ENCODE measurements at regions not wholly inside any gene's neighbourhood (a gene's known extent, or its start where the extent isn't known, plus 50 kb on each side); places are given as distances from the start of the nearest gene placed in this dataset.

DNA sequence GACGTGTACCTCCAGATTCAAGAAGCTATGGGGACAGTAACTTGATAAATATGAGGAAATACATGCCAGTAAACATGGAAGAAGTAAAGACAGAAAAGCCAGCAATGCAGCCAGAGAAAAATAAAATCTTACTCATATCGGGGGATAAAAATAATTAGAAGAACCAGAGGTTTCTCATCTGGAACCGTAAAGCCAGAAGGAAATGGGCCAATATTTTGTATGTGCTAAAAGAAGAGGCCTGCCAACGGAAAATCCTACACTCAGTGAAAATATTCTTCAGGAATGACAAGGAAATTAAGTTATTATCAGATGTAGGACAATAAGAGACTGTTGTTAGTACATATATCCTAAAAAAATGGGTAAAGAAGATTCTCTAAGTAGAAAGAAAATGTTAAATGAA lies 401.2 kb downstream of the CDC14C start:
- no peaks in the 10 kb centered on the region for H3K9me3 Mint-ChIP-seq
- H3K4me3 Mint-ChIP-seq = no peak overlapping the region
- DNase-seq = no peak
- no peaks in the 10 kb centered on the region for H3K27me3 Mint-ChIP-seq
- H3K36me3 Mint-ChIP-seq = no peaks in the 10 kb centered on the region
- CTCF ChIA-PET = no interaction called here
- no peak overlapping the region for H3K27ac Mint-ChIP-seq
- no peaks in the 10 kb centered on the region for H3K4me1 Mint-ChIP-seq

DNA sequence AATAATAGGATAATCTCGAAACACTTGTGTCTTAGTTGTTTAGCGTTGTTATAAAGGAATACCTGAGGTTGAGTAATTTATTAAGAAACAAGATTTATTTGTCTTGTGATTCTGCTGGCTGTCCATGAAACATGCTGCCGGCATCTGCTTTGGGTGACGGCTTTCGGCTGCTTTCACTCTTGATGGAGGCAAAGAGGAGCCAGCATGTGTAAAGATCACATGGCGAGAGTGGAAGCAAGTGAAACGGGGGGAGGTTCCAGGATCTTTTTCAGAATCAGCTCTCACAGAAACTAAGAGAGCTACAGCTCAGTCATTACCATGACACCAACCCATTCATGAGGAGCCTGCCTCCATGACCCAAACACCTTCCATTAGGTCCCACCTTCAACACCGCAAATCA lies 402.8 kb downstream of the CDC14C start:
- Mint-ChIP-seq H3K36me3 (no peaks in the 10 kb centered on the region), H3K9me3 (peaks cover 2% of the 10 kb centered on the region), H3K27ac (no peak overlapping the region), H3K27me3 (no peaks in the 10 kb centered on the region), H3K4me1 (no peaks in the 10 kb centered on the region), H3K4me3 (no peak overlapping the region)
- CTCF ChIA-PET = no interaction called here
- DNase-seq = no peak

DNA sequence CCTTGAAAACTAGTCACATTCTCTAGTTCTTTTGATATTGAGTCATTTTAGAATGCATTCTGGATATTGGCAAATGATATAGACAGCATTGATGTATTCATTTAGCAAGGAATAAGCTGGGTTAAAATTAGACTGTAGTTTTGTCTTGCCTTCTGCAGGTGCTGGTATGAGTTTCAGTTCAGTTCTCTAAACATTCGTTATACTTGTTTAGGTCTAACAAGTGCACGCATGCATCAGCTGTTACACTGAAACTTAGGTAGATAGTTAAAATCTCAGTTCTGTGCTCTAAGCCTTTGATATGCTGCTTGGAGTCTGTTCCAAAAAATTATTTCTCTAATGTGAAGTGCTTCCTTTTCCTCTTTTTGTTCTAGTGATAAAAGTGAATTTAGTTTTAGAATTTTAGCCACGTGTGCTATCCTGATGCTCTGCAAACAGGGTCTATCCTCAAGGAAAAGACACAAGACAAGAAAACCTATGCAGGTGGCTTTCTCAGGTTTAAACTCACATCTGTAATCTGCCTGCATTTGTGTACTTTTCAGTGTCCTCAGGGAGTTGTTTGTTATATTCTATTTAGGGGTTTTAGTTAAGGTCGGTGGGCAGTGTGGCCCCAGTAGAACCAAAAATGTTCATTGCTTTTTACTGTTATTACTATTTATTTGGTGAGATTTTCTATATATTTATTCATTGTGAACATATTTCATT lies 409.0 kb downstream of the CDC14C start:
- Mint-ChIP-seq H3K9me3 (peaks cover 2% of the 10 kb centered on the region), H3K4me3 (no peak overlapping the region)

DNA sequence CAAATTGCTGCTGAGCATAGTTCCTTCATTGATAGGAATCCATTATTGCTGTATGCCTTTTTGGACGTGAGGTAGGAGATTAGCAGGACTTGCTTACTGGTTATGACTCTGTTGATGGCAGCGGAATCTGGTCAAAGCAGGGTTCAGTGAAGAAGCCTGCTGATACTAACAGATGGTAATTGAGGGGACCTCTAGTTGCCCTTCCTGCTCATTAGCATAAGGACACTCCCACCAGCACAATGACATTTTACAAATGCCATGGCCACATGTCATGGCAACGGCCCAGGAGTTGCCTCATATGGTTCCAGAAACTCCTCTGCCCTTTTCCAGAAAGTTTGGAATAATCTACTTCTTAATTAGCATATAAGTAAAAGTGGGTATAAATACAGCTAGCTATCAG lies 417.5 kb downstream of the CDC14C start:
- no peaks in the 10 kb centered on the region for H3K9me3 Mint-ChIP-seq
- CTCF ChIA-PET = interaction anchor here (0.6 kb wide), 1 partner anchor 17 kb away, joined by 3 read pairs; no protein-coding TSS in a partner anchor
- no peaks in the 10 kb centered on the region for H3K27me3 Mint-ChIP-seq
- H3K27ac Mint-ChIP-seq = no peak overlapping the region
- DNase-seq = no peak
- no peak overlapping the region for H3K4me3 Mint-ChIP-seq
- no peaks in the 10 kb centered on the region for H3K36me3 Mint-ChIP-seq
- H3K4me1 Mint-ChIP-seq = no peaks in the 10 kb centered on the region

More for the DNA sequence above, 409.0 kb downstream of the CDC14C start:
- H3K27me3 Mint-ChIP-seq = no peaks in the 10 kb centered on the region
- no peaks in the 10 kb centered on the region for H3K4me1 Mint-ChIP-seq
- no peaks in the 10 kb centered on the region for H3K36me3 Mint-ChIP-seq
- no peak overlapping the region for H3K27ac Mint-ChIP-seq
- DNase-seq = no peak
- CTCF ChIA-PET = no interaction called here

DNA sequence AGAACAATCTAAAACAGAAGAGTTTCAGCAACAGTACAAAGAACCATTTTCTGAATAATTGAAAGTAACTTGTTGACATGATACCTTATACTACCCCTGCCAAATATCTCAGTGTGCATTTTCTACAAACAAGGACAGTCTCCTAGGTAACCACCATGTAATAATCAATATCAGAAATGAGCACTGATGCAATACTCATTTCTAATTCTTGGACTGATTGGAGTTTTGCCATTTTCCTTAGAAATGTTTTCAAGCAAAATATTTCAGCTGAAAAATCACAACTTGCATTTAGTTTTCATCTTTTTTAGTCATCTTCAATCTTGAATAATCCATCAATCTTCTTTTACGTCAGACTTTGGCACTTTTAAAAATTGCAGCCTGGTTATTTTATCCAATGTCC lies 420.2 kb downstream of the CDC14C start:
- H3K27me3 Mint-ChIP-seq = no peaks in the 10 kb centered on the region
- no peak overlapping the region for H3K4me3 Mint-ChIP-seq
- DNase-seq = no peak
- no peaks in the 10 kb centered on the region for H3K4me1 Mint-ChIP-seq
- CTCF ChIA-PET = no interaction called here
- H3K9me3 Mint-ChIP-seq = no peaks in the 10 kb centered on the region
- no peaks in the 10 kb centered on the region for H3K36me3 Mint-ChIP-seq
- no peak overlapping the region for H3K27ac Mint-ChIP-seq

DNA sequence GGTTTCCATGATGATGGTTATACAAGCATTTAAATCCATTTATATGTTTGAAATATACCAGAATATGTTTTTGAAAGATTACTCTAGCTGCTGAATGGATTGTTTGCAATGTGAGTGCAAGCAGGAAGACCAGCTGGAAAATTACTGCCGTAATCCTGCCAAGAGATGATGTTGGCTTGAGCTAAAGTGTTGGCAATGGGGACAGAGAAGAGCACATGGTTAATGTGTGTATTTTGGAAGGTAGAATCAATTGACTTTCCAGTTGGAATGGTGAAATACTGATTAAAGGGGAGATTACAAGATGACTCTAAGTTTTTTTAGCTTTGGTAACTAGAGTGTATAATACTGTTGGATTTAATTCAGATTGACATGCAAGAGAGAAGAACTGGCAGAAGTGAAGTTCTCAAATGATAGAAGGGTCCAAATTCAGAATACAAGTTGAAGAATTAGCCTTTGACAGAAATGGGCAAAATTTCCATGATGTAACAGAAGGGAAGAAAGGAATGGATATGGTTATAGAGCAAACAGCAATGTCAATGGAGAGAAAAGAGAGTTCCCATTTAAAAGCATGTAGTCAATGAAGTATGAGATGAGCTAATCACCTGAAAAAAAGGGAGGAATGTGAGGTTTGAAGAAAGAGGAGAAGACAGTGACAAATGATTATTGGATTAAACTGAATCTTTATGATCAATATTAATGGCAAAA lies 422.0 kb downstream of the CDC14C start:
- no peaks in the 10 kb centered on the region for H3K27me3 Mint-ChIP-seq
- no peak for DNase-seq
- H3K4me1 Mint-ChIP-seq = no peaks in the 10 kb centered on the region
- H3K4me3 Mint-ChIP-seq = no peak overlapping the region
- H3K9me3 Mint-ChIP-seq = no peaks in the 10 kb centered on the region
- H3K27ac Mint-ChIP-seq = no peak overlapping the region
- CTCF ChIA-PET = no interaction called here
- H3K36me3 Mint-ChIP-seq = no peaks in the 10 kb centered on the region

DNA sequence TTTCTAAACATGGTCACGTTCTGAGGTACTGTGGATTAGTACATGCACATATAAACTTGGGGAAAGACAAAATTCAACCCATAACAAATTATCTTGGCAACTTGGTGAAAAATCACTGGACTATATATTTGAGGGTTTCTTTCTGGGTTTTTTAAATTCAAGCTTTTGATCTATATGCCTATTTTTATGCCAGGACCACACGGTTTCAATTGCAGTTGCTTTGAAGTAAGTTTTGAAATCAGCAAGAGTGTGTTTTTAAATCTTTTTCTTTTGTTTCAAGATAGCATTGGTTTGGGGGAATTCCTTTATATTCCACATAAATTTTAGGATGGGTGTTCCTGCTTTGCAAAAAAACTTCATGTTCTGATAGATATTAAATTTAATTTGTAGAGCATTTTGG lies 406.4 kb upstream of the VWC2 start:
- no peaks in the 10 kb centered on the region for H3K36me3 Mint-ChIP-seq

DNA sequence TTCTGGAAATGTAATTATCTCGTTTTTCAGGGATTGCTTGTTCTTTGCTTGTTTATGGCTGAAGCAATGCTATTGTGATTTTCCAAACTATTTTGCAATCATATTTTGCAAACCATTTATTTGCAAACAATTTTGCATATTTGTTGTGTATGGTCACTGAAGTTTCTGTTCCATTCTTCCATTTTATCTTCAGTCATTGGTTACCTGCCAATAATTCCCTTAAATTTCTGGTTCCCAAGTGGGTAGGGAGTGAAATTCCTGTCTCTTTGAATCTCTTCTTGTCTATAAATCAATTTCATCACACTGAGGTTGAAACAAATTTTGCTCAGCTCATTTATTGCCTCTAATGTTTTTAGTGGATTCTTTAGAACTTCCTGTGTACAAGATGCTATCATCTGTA lies 401.7 kb upstream of the VWC2 start:
- H3K27me3 Mint-ChIP-seq = no peaks in the 10 kb centered on the region
- CTCF ChIA-PET = no interaction called here
- no peak for DNase-seq
- no peaks in the 10 kb centered on the region for H3K9me3 Mint-ChIP-seq
- H3K27ac Mint-ChIP-seq = no peak overlapping the region
- no peaks in the 10 kb centered on the region for H3K36me3 Mint-ChIP-seq
- H3K4me3 Mint-ChIP-seq = no peak overlapping the region
- no peaks in the 10 kb centered on the region for H3K4me1 Mint-ChIP-seq

More for the DNA sequence above, 406.4 kb upstream of the VWC2 start:
- no peaks in the 10 kb centered on the region for H3K9me3 Mint-ChIP-seq
- no peaks in the 10 kb centered on the region for H3K4me1 Mint-ChIP-seq
- H3K27me3 Mint-ChIP-seq = no peaks in the 10 kb centered on the region
- CTCF ChIA-PET = no interaction called here
- no peak overlapping the region for H3K27ac Mint-ChIP-seq
- no peak overlapping the region for H3K4me3 Mint-ChIP-seq
- no peak for DNase-seq

DNA sequence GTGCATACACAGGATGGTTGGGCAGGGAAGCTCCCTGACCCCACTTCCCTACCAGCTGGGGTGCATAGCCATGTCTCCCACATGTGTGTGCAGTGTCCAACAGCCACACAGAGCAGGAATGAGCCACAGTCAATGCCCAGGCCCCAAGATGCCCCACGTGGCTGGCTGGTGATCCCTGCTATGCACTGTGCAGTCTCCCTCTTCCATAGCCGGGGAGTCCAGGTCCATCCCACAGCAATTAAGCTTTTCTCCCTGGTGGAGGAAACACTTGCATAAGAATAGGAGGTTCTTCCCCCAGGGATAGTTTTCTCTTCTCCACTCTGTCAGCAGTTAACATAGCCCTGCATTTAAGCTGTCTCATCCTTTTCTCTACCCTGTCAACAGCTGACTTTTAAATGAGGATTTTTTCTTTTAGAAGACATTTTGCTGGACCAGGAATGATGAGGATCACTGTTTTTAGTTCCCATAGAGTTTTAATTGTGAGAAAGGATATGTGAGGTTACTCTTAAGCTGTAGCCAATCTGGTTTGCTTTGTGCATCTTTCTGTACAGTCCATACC lies 396.5 kb upstream of the VWC2 start:
- Mint-ChIP-seq H3K4me1 (no peaks in the 10 kb centered on the region), H3K9me3 (peaks cover 5% of the 10 kb centered on the region), H3K27me3 (no peaks in the 10 kb centered on the region), H3K4me3 (no peak overlapping the region), H3K27ac (no peak overlapping the region), H3K36me3 (no peaks in the 10 kb centered on the region)
- no peak for DNase-seq
- CTCF ChIA-PET = no interaction called here

DNA sequence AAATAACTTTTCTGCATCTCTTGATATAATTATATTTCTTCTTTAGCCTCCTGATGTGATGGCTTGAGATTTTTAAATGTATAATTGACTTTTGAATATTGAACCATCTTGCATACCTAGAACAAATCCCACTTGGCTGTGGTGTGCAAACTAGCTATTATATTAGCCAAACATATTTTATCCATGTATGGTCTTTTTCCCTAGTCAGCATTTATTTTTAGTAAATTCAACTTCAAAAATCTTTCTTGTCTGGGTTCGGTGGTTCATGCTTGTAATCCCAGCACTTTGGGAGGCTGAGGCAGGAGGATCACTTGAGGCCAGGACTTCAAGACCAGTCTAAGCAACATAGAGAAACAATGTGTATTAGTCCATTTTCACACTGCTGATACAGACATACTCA lies 386.6 kb upstream of the VWC2 start:
- Mint-ChIP-seq H3K4me1 (no peaks in the 10 kb centered on the region), H3K9me3 (peaks cover 12% of the 10 kb centered on the region), H3K27ac (no peak overlapping the region), H3K36me3 (no peaks in the 10 kb centered on the region), H3K4me3 (no peak overlapping the region), H3K27me3 (no peaks in the 10 kb centered on the region)
- CTCF ChIA-PET = no interaction called here
- no peak for DNase-seq

DNA sequence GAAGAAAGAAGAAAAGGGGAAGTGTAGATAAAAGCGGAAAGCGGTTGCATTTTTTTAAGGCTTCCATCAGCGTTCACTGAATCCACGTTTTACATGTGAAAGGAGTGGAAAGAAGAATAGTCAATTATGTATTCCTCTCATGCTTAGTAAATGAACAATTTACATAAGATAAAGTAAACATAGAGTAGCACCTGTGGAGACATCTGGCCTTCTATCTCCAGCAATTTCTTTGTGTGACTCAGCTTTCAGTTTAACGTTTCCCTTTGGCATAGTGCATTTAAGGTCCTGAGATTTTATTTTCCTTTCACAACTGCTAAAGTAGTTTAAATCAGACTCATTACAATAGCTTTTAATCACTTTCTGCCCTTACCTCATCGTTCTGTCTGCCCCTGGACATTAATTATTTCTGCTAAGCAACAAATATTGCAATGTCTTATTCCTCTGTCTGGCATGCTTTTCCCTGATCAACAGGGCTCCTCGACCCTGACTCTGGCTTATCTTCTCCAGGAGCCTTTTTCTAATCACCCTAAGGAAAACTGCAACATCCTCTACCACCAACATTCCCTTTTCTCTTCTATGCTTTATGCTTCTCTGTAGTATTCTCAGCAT lies 383.5 kb upstream of the VWC2 start:
- DNase-seq = no peak
- Mint-ChIP-seq H3K4me1 (no peaks in the 10 kb centered on the region), H3K36me3 (no peaks in the 10 kb centered on the region), H3K27ac (no peak overlapping the region), H3K27me3 (no peaks in the 10 kb centered on the region), H3K4me3 (no peak overlapping the region), H3K9me3 (peaks cover 12% of the 10 kb centered on the region)
- CTCF ChIA-PET = no interaction called here

DNA sequence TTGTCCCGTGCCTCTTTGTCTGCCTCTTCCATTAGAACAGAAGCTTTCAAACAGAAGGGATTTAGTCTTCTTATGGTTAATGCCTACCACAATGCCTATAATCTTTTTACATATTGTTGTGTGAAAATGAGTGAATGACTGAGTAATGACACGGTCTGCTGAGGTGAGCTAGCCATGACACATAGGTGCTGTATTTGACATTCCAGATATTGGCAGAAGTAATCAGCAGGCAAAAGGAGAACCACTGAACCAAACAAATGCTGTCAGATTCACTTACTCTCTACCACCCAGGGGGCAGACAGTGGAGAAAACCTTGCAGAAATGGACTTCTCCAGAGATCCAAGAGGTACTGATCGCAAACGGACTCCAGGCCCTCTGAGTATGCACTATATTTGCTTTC lies 377.2 kb upstream of the VWC2 start:
- Mint-ChIP-seq H3K27me3 (no peaks in the 10 kb centered on the region), H3K9me3 (no peaks in the 10 kb centered on the region), H3K4me3 (no peak overlapping the region), H3K36me3 (no peaks in the 10 kb centered on the region), H3K27ac (no peak overlapping the region), H3K4me1 (no peaks in the 10 kb centered on the region)
- no peak for DNase-seq
- CTCF ChIA-PET = interaction anchor here (0.7 kb wide), 1 partner anchor 151 kb away, joined by 4 read pairs; no protein-coding TSS in a partner anchor

DNA sequence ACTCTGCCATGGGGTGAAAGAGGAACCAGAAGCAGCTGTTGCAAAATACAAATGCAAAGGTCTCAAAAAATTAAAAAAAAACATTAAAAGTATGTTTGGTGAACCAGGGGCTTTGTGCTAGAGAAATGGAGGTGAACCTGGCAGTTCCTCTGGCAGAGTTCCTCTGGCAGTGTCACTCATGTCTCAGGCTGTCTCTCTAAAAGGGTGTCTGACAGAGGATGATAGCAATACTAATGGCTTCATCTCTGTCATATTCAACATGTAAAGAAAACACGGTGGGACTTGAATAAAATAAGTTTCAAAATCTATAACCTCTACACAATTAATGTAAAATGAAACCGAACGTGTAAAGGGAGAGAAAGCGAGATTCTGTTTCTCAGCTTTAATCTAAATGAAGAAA lies 375.7 kb upstream of the VWC2 start:
- CTCF ChIA-PET = no interaction called here
- DNase-seq = no peak
- H3K36me3 Mint-ChIP-seq = no peaks in the 10 kb centered on the region
- H3K4me1 Mint-ChIP-seq = no peaks in the 10 kb centered on the region
- no peaks in the 10 kb centered on the region for H3K27me3 Mint-ChIP-seq
- H3K27ac Mint-ChIP-seq = no peak overlapping the region
- H3K9me3 Mint-ChIP-seq = no peaks in the 10 kb centered on the region
- no peak overlapping the region for H3K4me3 Mint-ChIP-seq

DNA sequence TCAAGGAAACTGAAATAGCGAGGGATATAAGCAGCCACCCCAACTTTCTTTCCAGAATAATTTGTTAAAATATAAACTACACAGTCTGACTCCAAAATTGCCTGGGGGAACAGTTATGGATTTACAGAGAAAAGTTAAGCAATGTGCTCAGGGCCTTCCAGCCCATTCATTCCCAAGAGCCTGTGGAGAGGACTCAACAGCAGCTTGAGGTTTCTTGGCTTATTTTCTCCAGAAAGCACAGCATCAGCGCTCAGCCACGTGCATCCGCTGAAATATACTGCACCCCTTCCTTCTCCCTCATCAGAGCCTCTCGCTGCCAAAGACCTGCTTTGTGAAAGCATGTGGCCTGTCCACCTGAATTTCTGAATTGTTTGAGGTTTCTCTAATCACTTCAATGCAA lies 375.2 kb upstream of the VWC2 start:
- CTCF ChIA-PET = no interaction called here
- H3K9me3 Mint-ChIP-seq = no peaks in the 10 kb centered on the region
- H3K27me3 Mint-ChIP-seq = no peaks in the 10 kb centered on the region
- no peaks in the 10 kb centered on the region for H3K4me1 Mint-ChIP-seq
- DNase-seq = no peak
- H3K36me3 Mint-ChIP-seq = no peaks in the 10 kb centered on the region
- no peak overlapping the region for H3K27ac Mint-ChIP-seq
- no peak overlapping the region for H3K4me3 Mint-ChIP-seq

DNA sequence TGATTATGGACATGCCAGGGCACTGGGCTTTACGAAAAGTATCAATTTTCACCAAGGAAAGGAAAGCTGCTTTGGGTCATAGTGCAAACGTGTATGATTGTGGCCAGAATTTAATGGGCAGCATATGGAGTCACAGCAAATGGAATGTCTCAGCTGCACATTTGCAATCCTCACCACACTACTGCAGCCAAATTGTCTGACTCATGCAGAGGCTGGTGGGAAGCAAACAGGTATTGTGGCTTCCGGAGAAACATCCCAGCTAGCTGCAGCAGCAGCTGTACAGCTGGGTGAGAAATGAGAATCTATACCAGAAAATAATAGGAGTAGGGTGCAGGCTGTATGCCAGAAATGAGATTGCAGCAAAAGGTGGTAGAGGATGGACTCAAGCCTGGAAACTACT lies 374.7 kb upstream of the VWC2 start:
- Mint-ChIP-seq H3K4me3 (no peak overlapping the region), H3K9me3 (no peaks in the 10 kb centered on the region), H3K27ac (no peak overlapping the region), H3K27me3 (no peaks in the 10 kb centered on the region), H3K36me3 (no peaks in the 10 kb centered on the region), H3K4me1 (no peaks in the 10 kb centered on the region)
- CTCF ChIA-PET = no interaction called here
- no peak for DNase-seq

All from activated naive CD4-positive, alpha-beta T cell treated with anti-CD3 and anti-CD28 coated beads, Interleukin-2, amount 10 ng/mL, durations not matched to agents 7 days and 5 days (primary cell).